Smooth muscle cell (in vitro differentiated cells): ENCODE measurements at regions not wholly inside any gene's neighbourhood (a gene's known extent, or its start where the extent isn't known, plus 50 kb on each side); places are given as distances from the start of the nearest gene placed in this dataset.

Source experiments
- DNase-seq: peaks from one replicate; lab custom pipeline; 2025; ENCODE audit not compliant: unreplicated experiment; lab: John Stamatoyannopoulos, UW
- H2AFZ ChIP-seq: fragments of 200-600 bp; sonication (generic); 2 replicates; pipeline ENCODE4 v1.6.0; 2016; ENCODE audit warnings: antibody characterized with exemption, low read depth, mild to moderate bottlenecking
- H3F3A ChIP-seq: fragments of 200-600 bp; sonication (generic); 2 replicates; pipeline ENCODE4 v1.6.0; 2017; ENCODE audit warnings: antibody characterized with exemption, low read depth
- H3K27ac ChIP-seq: fragments of 200-600 bp; sonication (generic); 2 replicates; pipeline ENCODE4 v1.5.1; 2016; ENCODE audit warnings: low read depth, mild to moderate bottlenecking
- H3K27me3 ChIP-seq: fragments of 200-600 bp; sonication (generic); 2 replicates; pipeline ENCODE4 v1.6.1; 2016; ENCODE audit warnings: low read depth, mild to moderate bottlenecking
- H3K36me3 ChIP-seq: fragments of 200-600 bp; sonication (generic); 2 replicates; pipeline ENCODE4 v1.5.1; 2016; ENCODE audit warnings: low read depth
- H3K4me1 ChIP-seq: fragments of 200-600 bp; sonication (generic); 2 replicates; pipeline ENCODE4 v1.5.1; 2016; ENCODE audit warnings: low read depth
- H3K4me2 ChIP-seq: fragments of 200-600 bp; sonication (generic); 2 replicates; pipeline ENCODE4 v1.6.0; 2016; ENCODE audit warnings: mild to moderate bottlenecking
- H3K4me3 ChIP-seq: fragments of 200-600 bp; sonication (generic); 2 replicates; pipeline ENCODE4 v1.5.1; 2016; ENCODE audit warnings: mild to moderate bottlenecking
- H3K79me2 ChIP-seq: fragments of 200-600 bp; sonication (generic); 2 replicates; pipeline ENCODE4 v1.6.0; 2016; ENCODE audit warnings: low read depth, mild to moderate bottlenecking
- H3K9ac ChIP-seq: fragments of 200-600 bp; sonication (generic); 2 replicates; pipeline ENCODE4 v1.6.0; 2016; ENCODE audit warnings: low read depth
- H3K9me3 ChIP-seq: fragments of 200-600 bp; sonication (generic); replicated peaks from 2 replicates; pipeline ENCODE4 v1.5.1; 2016; ENCODE audit warnings: low read depth
- H4K20me1 ChIP-seq: fragments of 200-600 bp; sonication (generic); 2 replicates; pipeline ENCODE4 v1.6.0; 2016; ENCODE audit warnings: low read depth
- WGBS: methylation state at CpG from one replicate; pipeline ENCODE4 v1.1.7; 2016; ENCODE audit warnings: low lambda C conversion rate; 5-methylcytosine and 5-hydroxymethylcytosine counted together
- TF ChIP-seq, protein P1 (sequence below): fragments of 200-600 bp; sonication (generic); IDR thresholded peaks from 2 replicates; pipeline ENCODE4 v1.5.1; 2017; ENCODE audit warnings: borderline replicate concordance, mild to moderate bottlenecking, antibody characterized with exemption; ENCODE audit not compliant: insufficient read depth, poor library complexity, severe bottlenecking

DNA sequence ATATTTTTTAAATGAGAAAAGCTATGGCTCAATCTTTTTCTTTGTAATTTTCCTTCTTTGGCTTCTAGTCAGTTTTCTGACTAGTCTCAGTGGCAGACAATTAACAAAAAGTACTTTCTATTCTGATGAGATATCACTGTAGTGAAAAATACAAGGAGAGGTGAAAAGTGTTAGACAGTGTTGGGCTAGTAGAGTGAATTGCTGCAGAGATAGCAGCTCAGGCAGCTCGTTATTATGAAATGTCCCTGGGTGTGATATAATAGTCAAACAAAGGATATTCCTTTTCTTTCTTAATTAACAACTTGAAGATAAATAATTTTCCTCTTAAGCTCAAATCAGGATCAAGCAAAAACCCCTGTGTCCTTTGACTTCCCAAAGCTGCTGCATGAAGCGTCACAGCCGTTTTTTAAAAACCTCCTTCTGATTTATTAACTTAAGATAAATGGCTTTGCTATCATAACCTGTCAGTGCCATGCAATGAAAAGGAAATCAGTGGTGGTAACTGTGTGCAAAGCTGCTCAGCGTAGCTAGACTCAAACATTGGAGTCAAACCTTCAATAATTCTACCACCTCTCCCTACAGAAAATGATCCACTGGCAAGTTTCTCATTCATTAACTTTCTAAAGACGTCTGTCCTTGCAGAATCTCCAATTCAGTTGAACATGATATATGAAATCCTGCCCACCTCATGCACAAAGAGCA, 646.6 kb upstream of the PTBP2 start:
- no peak overlapping the region for H3K4me3 ChIP-seq
- no peaks in the 10 kb centered on the region for H3K27me3 ChIP-seq
- no peak overlapping the region for H3K4me2 ChIP-seq
- no peaks in the 10 kb centered on the region for H3K79me2 ChIP-seq
- no peaks in the 10 kb centered on the region for H3K4me1 ChIP-seq
- no peaks in the 10 kb centered on the region for H3F3A ChIP-seq
- WGBS: 86% methylated on average over 5 of the region's 5 CpGs
- no peak overlapping the region for H3K27ac ChIP-seq
- H4K20me1 ChIP-seq: no peaks in the 10 kb centered on the region
- H3K36me3 ChIP-seq: no peaks in the 10 kb centered on the region
- H3K9ac ChIP-seq: no peak overlapping the region
- TF ChIP-seq, protein P1, sequence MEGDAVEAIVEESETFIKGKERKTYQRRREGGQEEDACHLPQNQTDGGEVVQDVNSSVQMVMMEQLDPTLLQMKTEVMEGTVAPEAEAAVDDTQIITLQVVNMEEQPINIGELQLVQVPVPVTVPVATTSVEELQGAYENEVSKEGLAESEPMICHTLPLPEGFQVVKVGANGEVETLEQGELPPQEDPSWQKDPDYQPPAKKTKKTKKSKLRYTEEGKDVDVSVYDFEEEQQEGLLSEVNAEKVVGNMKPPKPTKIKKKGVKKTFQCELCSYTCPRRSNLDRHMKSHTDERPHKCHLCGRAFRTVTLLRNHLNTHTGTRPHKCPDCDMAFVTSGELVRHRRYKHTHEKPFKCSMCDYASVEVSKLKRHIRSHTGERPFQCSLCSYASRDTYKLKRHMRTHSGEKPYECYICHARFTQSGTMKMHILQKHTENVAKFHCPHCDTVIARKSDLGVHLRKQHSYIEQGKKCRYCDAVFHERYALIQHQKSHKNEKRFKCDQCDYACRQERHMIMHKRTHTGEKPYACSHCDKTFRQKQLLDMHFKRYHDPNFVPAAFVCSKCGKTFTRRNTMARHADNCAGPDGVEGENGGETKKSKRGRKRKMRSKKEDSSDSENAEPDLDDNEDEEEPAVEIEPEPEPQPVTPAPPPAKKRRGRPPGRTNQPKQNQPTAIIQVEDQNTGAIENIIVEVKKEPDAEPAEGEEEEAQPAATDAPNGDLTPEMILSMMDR: no peak
- no peak overlapping the region for H2AFZ ChIP-seq
- H3K9me3 ChIP-seq: no peaks in the 10 kb centered on the region
- DNase-seq: no peak

DNA sequence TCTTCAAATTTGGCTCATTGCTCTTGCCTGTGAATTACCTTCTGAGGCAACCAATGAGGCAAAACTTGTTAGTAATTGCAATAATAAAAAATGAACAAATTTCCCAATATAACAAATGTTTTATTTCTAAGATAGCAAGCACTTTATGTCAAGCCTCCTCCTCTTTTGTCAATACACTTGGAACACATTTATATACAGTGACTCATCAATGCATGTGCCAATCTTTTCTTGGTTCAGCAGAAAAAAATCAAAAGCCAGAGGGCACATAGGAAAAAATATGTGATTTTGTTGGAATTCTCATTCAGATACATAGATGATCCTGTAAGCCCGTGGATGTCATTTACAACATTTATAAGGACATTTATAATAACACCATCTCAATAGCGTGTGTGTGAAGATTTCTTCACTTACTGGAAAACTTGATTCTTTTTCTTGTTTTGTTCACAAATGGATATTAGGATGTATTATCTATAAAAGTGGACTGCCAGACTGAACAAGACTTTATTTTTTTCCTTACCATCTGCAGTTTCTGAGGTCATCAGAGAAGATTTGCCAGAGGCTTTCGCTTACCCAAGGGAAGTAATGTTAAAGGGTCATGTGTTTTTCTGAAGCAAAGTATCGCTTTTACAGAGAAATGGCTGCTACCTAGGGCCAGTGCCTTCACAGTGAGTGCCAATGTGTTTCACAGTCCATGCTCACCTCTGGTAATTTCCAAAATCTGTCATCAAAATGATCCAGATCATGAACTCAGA, 645.7 kb upstream of the PTBP2 start:
- Histone ChIP-seq H4K20me1 (no peaks in the 10 kb centered on the region), H3K4me2 (no peak overlapping the region), H3K4me1 (no peaks in the 10 kb centered on the region), H3K4me3 (no peak overlapping the region), H3K79me2 (no peaks in the 10 kb centered on the region), H3K27ac (no peak overlapping the region), H3K9ac (no peak overlapping the region), H3K9me3 (no peaks in the 10 kb centered on the region), H3K27me3 (no peaks in the 10 kb centered on the region), H3F3A (no peaks in the 10 kb centered on the region), H2AFZ (no peak overlapping the region), H3K36me3 (no peaks in the 10 kb centered on the region)
- TF ChIP-seq, protein P1: no peak
- no peak for DNase-seq
- 90% methylated on average over 4 of the region's 4 CpGs for WGBS

DNA sequence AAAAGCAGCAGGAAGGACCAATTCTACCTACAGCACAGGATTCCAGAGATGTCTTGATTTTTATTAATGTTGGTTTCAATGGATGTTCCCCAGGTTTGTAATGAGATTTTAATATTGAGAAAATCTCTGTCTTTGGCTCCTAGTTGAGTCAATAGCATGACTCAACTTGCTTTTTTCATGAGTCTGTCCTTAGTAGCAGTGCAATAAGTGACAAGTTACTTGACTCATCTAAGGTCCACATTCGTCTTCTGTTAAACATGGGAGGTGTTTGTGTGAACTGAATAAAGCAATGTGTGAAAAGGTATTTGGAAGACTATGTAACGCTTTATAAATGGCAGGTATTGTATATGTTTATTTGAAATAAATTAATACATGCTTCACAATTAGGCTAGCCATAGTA, 645.0 kb upstream of the PTBP2 start:
- TF ChIP-seq, protein P1: no peak
- 68% methylated on average over 2 of the region's 2 CpGs for WGBS

More for the DNA sequence above, 645.0 kb upstream of the PTBP2 start:
- no peaks in the 10 kb centered on the region for H4K20me1 ChIP-seq
- no peaks in the 10 kb centered on the region for H3K9me3 ChIP-seq
- no peak overlapping the region for H2AFZ ChIP-seq
- H3K36me3 ChIP-seq: no peaks in the 10 kb centered on the region
- no peak overlapping the region for H3K4me3 ChIP-seq
- no peaks in the 10 kb centered on the region for H3F3A ChIP-seq
- H3K79me2 ChIP-seq: no peaks in the 10 kb centered on the region
- H3K9ac ChIP-seq: no peak overlapping the region
- H3K27me3 ChIP-seq: no peaks in the 10 kb centered on the region
- H3K4me2 ChIP-seq: no peak overlapping the region
- no peaks in the 10 kb centered on the region for H3K4me1 ChIP-seq
- H3K27ac ChIP-seq: no peak overlapping the region
- no peak for DNase-seq
